CD4-positive, alpha-beta T cell treated with Interleukin-17A for 4 hours (primary cell): ENCODE measurements at regions not wholly inside any gene's neighbourhood (a gene's known extent, or its start where the extent isn't known, plus 50 kb on each side); places are given as distances from the start of the nearest gene placed in this dataset.

Source experiments
- DNase-seq: peaks from one replicate; pipeline ENCODE4 v3.0.0-alpha.2; 2020; ENCODE audit warnings: mixed read lengths

GRCh38 chr5:17763301-17763700 is 129.0 kb downstream of the TAF11L14 start:
- DNase-seq = no peak

- no peak for DNase-seq
Measured at GRCh38 chr5:17766031-17766430, 131.8 kb downstream of the TAF11L14 start.

- DNase-seq = no peak
Measured at GRCh38 chr5:17769277-17769676, 135.0 kb downstream of the TAF11L14 start.

- no peak for DNase-seq
Measured at GRCh38 chr5:17772232-17772631, 138.0 kb downstream of the TAF11L14 start.

DNA sequence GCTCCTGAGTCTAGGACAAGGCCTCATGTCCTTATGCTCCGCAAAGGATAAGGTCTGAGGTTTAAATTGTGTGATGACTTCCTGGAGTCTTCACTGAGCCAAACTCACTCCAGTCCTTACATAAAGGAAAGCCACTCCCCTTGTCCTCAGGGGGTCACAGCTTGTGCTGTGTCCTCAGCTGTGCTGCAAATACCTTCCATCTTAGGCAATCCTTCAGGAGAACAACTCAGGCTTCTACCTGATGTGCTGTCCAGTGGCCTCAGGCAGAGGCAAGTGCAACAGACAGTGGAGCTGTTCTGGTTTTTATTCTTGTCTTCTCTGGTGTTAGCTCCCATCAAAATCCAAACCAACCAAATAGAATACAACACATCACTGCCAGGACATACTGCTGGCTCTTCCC is 151.5 kb downstream of the TAF11L14 start:
- no peak for DNase-seq

- DNase-seq = no peak
Measured at GRCh38 chr5:17788351-17788750, 154.1 kb downstream of the TAF11L14 start.

DNA sequence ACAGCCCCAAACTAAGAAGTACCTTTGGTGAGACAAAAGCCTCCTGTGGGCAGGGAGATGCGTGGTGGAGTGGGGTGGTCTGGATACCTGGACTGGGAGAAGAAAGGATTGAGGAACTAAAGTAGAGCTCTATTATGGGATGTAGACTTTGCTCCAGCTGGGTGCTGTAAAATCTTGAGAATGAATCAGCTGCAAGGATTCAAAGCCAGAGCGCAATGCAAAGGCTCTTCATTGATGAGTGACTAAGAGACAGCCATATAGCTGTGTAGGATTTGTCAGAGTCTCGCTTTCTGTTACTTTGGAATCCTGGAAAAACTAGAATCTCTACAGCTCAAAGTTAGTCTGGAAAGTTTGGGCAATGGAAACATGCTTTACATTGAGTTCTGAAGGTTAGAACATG is 159.9 kb downstream of the TAF11L14 start:
- DNase-seq = no peak

DNA sequence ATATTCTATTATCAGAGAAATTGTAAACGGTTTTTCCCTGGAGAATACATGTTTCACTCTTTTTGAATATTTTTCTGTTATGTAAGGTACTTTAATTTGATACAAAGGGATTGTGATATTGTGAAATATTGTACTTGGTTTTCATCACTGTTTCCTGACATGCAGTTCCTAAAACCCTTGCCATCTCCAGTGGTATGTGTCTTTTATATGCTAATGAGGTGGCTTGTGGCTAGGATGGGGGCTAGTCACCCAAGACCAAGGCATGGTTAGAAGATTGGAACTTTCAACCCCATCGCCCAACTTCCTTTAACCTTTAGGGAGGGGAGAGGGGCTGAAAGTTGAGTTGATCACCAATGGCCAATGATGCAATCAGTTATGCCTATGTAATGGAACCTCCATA is 160.6 kb downstream of the TAF11L14 start:
- DNase-seq = no peak

DNA sequence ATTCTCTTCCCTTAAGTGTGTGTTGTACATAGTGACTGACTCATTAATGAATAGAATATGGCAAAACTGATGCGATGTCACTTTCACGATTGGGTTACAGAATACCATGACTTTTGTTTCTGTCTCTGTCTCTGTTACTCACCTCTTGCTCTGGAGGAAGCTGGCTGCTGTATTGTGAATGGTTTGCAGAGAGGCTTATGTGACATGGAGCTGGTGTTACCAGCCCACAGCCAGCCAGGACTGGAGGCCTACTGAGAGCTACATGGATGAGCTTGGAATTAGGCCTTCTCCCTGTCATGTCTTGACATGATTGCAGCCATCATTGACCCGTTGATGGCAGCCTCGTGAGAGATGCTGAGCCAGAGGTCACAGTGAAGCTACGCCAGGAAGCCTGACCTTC is 161.9 kb downstream of the TAF11L14 start:
- DNase-seq = no peak

GRCh38 chr5:17796757-17797396 is 162.6 kb downstream of the TAF11L14 start:
- DNase-seq = no peak

DNA sequence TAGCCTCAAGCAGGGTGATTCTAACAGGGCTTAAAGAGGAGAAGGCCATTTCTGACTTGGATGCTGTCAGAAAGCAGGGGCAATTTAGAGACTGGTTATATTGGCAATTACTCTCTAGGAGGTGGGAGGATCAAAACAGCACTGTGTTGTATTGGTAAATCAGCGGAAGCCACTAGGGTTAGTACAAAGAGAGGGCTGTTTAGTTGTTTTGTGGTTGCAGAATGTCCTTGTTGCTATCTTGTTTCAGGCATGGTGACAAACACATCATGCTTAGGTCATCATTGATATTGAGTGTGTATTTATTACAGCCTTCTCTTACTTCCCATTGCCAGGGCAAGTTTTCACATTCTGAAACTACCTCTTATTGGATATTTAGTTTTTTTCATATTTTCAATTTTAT is 165.3 kb downstream of the TAF11L14 start:
- no peak for DNase-seq

DNA sequence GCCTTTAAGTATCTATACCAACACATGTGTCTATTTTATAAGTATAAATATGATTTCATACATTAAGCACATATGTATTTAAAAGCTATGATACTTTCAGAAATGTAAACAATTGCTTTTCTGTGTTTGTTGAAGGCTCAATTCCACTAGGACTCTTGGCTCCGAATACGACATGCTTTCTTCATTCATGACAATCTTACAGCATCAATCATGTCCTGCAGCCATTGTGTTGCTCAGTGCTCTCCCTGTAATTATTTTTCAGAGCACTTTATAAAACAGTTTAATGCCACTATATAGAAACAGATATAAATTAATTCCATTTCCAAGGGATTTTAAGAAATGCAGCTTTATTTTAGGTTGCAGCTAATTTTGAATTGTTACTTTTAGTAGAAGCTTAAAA is 167.3 kb downstream of the TAF11L14 start:
- DNase-seq = no peak

- no peak for DNase-seq
Measured at GRCh38 chr5:17802256-17802655, 168.0 kb downstream of the TAF11L14 start.

DNA sequence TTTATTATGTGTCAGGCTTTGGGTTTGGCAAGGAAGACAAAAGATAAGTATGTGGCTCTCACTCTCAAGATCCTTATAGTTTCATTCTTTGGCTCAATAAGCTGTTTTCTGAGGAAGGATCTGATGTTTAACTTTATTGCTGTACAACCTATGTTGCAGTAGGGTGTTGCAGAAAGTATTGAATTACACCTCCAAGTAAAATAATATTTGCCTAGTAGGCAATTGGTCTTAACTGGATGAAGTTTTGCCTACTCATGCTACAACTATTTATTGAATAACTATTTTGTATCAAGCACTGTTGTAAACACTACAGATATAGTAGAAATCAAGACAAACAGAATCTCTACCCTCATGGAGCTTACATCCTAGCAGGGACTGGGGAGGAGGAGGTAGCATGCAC is 169.7 kb downstream of the TAF11L14 start:
- DNase-seq = no peak

- DNase-seq = no peak
Measured at GRCh38 chr5:17805227-17805825, 171.1 kb downstream of the TAF11L14 start.

GRCh38 chr5:17806818-17807468 is 172.7 kb downstream of the TAF11L14 start:
- no peak for DNase-seq

GRCh38 chr5:17808566-17808965 is 174.3 kb downstream of the TAF11L14 start:
- no peak for DNase-seq

DNA sequence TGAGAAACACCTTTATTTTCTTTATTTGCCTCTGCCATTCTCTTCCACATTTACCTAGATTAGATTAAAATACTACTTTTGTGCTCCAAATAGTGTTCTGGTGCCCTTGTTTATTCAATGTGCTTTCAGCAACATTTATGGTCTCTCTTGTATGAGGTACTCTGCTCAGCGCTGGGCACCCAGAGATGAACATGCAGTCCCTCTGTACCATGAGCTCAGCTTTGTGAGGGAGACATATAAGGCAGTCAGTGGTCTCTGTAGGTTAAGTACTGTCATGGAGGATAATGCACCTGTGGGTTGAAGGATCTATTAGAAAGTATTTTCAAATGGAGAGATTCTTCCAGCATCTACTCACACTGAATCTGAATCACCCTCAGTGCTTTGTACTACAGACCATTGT is 176.5 kb downstream of the TAF11L14 start:
- no peak for DNase-seq

GRCh38 chr5:17813214-17813613 is 179.0 kb downstream of the TAF11L14 start:
- DNase-seq = no peak

- DNase-seq = no peak
Measured at GRCh38 chr5:17816505-17816904, 182.2 kb downstream of the TAF11L14 start.

GRCh38 chr5:17816944-17817343 is 182.7 kb downstream of the TAF11L14 start:
- DNase-seq = no peak

DNA sequence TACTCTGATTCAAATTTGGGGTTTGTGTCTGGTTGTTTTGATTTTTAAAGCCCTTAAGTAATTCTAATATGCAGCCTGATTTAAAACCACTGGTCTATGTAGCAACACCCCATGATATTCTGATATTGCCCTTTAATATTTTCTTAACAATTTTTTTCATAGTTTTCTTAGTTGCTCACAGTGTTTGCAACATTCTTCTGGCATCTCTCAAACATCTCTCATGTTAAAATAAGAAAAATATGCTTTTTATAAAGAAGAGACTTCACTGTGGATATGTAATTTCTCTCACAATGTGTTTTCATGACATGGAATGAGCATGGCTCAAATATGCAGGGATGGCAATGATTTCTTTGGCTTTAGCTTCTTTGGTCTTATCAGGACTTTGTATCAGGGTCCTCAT is 183.7 kb downstream of the TAF11L14 start:
- no peak for DNase-seq

DNA sequence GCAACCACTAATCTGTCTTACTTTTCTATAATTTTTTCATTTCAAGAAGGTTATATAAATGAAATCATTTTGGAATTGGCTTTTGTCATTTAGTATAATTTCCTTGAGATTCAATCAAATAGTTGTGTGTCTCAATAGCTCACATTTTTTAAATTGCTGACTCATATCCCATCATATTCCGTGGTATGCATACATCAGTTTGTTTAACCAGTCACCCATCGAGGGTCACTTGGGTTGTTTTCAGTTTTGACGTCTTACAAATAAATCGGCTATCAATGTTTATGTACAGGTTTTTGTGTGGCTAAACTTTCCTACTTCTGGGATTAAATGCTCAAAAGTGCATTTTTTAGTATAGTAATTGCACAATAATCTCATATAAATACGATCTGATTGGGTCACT is 185.5 kb downstream of the TAF11L14 start:
- no peak for DNase-seq

DNA sequence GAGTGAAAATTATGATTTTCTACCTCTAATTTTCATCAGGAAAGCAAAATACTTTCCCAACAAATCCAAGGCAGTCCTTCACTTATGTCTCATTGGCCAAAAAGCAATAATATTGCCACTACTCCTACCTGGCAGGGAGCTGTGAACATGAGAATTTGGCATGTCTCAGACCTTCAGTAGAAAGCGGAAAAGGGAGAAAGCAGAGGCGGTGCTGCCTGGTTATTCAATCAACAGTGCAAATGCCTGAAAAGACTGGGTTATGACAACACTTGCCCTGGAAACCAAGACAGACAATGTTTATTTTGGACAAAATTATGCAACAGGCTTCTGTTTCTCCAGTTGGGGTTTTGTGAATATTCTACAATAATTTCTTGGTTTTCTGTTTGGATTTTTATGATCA is 194.4 kb downstream of the TAF11L14 start:
- DNase-seq = no peak

GRCh38 chr5:17829456-17829855 is 195.2 kb downstream of the TAF11L14 start:
- DNase-seq = no peak
